ACC112 (cell line): ENCODE measurements at regions not wholly inside any gene's neighbourhood (a gene's known extent, or its start where the extent isn't known, plus 50 kb on each side); places are given as distances from the start of the nearest gene placed in this dataset.

Experiments
- H2AFZ ChIP-seq: fragments of 200-600 bp; sonication (generic); one replicate; pipeline ENCODE4 v1.6.0; 2017; ENCODE audit warnings: antibody characterized with exemption, low read length; ENCODE audit not compliant: unreplicated experiment
- H3K27ac ChIP-seq: fragments of 200-600 bp; sonication (generic); 2 replicates; pipeline ENCODE4 v1.5.1; 2014; ENCODE audit warnings: low read depth, mild to moderate bottlenecking, antibody characterized with exemption, low read length, moderate library complexity
- H3K27me3 ChIP-seq: fragments of 200-600 bp; sonication (generic); 2 replicates; pipeline ENCODE4 v1.6.1; 2014; ENCODE audit warnings: mild to moderate bottlenecking, antibody characterized with exemption, low read length, moderate library complexity, mixed read lengths; ENCODE audit not compliant: insufficient read depth
- H3K36me3 ChIP-seq: fragments of 200-600 bp; sonication (generic); 2 replicates; pipeline ENCODE4 v1.6.1; 2016; ENCODE audit warnings: mild to moderate bottlenecking, antibody characterized with exemption, low read length, moderate library complexity, mixed read lengths; ENCODE audit not compliant: insufficient read depth
- H3K4me1 ChIP-seq: fragments of 200-600 bp; sonication (generic); one replicate; pipeline ENCODE4 v1.6.1; 2016; ENCODE audit warnings: low read length, mixed read lengths; ENCODE audit not compliant: insufficient read depth, unreplicated experiment, control insufficient read depth
- H3K4me3 ChIP-seq: fragments of 200-600 bp; sonication (generic); 2 replicates; pipeline ENCODE4 v1.5.1; 2014; ENCODE audit warnings: mild to moderate bottlenecking, low read depth, low read length
- H3K79me2 ChIP-seq: fragments of 200-600 bp; sonication (generic); one replicate; pipeline ENCODE4 v1.6.0; 2016; ENCODE audit warnings: low read length; ENCODE audit not compliant: control insufficient read depth, unreplicated experiment, insufficient read depth

DNA sequence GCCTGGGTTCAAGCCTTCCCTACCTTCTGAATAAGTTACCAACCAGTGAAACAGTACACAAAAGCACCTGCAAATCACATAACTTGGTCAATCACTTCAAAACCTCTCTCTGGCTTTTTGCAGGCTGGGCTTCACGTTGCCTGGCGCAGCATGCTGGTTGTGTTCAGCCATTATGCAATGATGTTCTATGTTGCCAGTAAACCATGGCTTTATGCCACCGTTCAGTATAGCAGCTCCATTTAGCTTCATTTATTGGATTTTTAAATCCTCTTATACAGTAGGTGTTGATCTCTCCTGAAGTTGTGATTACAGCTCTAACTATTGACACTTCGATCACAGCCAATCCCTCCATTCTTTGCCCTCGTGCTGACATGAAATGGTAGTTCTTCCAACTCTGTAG lies 233.6 kb upstream of the PTBP2 start:
- H2AFZ ChIP-seq: no peak overlapping the region
- H3K79me2 ChIP-seq: no peaks in the 10 kb centered on the region
- H3K27ac ChIP-seq: no peak overlapping the region
- no peaks in the 10 kb centered on the region for H3K36me3 ChIP-seq
- peaks cover 14% of the 10 kb centered on the region for H3K4me1 ChIP-seq
- H3K4me3 ChIP-seq: no peak overlapping the region
- no peaks in the 10 kb centered on the region for H3K27me3 ChIP-seq

DNA sequence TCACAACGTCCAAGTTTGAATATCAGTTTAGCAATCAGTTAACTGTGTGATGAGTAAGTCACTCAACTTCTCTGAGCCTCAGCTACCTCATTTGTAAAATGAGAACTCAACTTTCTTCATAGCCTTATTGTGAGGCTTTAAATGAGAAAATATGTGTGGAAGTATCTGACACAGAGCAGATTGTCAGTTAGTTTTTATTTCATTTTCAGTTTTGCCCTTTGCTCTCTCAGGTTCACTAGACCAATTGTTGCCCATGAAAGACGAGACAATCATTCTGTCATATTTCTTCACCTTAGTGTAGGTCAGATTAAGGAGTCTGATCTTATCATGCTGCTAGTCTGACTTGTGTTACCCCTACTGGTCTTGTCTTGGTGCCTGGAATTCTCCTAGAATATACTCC lies 232.8 kb upstream of the PTBP2 start:
- H3K4me1 ChIP-seq: peaks cover 14% of the 10 kb centered on the region
- no peak overlapping the region for H2AFZ ChIP-seq
- no peaks in the 10 kb centered on the region for H3K27me3 ChIP-seq
- H3K4me3 ChIP-seq: no peak overlapping the region
- H3K79me2 ChIP-seq: no peaks in the 10 kb centered on the region
- H3K36me3 ChIP-seq: no peaks in the 10 kb centered on the region
- no peak overlapping the region for H3K27ac ChIP-seq

- Histone ChIP-seq H2AFZ (no peak overlapping the region), H3K27ac (no peak overlapping the region), H3K4me3 (no peak overlapping the region), H3K4me1 (peaks cover 10% of the 10 kb centered on the region), H3K79me2 (no peaks in the 10 kb centered on the region), H3K27me3 (no peaks in the 10 kb centered on the region), H3K36me3 (no peaks in the 10 kb centered on the region)
Observed at GRCh38 chr1:96492236-96492635, 229.3 kb upstream of the PTBP2 start.

- no peaks in the 10 kb centered on the region for H3K27me3 ChIP-seq
- no peaks in the 10 kb centered on the region for H3K36me3 ChIP-seq
- no peaks in the 10 kb centered on the region for H3K79me2 ChIP-seq
- H3K4me3 ChIP-seq: no peak overlapping the region
- H3K4me1 ChIP-seq: no peaks in the 10 kb centered on the region
- H3K27ac ChIP-seq: no peak overlapping the region
- no peak overlapping the region for H2AFZ ChIP-seq
Observed at GRCh38 chr1:96498744-96499340, 222.7 kb upstream of the PTBP2 start.

- Histone ChIP-seq H2AFZ (no peak overlapping the region), H3K36me3 (no peaks in the 10 kb centered on the region), H3K27me3 (no peaks in the 10 kb centered on the region), H3K27ac (no peak overlapping the region), H3K4me3 (no peak overlapping the region), H3K79me2 (no peaks in the 10 kb centered on the region), H3K4me1 (no peaks in the 10 kb centered on the region)
Observed at GRCh38 chr1:96508233-96508632, 213.4 kb upstream of the PTBP2 start.

DNA sequence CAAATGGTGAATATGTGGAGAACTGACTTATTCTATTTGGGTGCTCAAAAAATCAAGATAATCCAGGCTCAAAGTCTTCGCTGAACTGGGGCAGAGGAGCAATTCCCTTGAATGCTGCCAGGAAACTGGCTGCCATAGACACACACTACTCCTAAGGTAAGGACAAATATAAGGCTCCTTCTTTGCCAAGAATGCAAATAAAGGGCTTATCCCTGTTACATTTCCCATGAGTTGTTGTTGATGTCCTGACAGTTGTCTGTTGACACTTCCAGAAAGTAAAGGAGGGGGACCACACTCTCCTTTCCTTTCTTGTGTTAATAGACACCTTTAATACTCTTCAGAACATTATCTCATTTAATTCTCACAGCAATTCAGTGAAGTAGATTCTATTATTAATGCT lies 212.2 kb upstream of the PTBP2 start:
- Histone ChIP-seq H2AFZ (no peak overlapping the region), H3K4me3 (no peak overlapping the region), H3K36me3 (no peaks in the 10 kb centered on the region), H3K27ac (no peak overlapping the region), H3K79me2 (no peaks in the 10 kb centered on the region), H3K27me3 (no peaks in the 10 kb centered on the region), H3K4me1 (no peaks in the 10 kb centered on the region)

DNA sequence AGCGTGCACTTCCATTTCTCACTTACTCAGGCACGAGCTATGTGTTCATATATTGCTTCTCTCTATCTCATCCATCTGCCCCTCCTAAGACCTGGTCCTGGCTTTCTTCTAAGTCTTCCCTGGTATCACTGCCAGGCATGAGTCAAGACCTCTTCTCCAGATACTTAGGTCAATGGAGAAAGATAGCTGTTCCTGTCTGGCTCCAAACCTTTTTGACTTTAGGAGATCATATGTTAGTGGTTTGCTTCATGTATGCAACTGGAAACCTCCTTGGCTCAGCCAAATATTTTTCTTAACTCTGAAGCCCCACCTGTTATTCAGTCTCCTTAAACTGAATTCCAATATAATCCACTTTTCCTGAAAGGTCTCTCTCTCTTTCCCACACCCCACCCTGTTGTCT lies 211.6 kb upstream of the PTBP2 start:
- Histone ChIP-seq H3K4me1 (no peaks in the 10 kb centered on the region), H2AFZ (no peak overlapping the region), H3K27me3 (no peaks in the 10 kb centered on the region), H3K36me3 (no peaks in the 10 kb centered on the region), H3K4me3 (no peak overlapping the region), H3K79me2 (no peaks in the 10 kb centered on the region), H3K27ac (no peak overlapping the region)

GRCh38 chr1:96510391-96510790 lies 211.2 kb upstream of the PTBP2 start:
- Histone ChIP-seq H2AFZ (no peak overlapping the region), H3K27ac (no peak overlapping the region), H3K79me2 (no peaks in the 10 kb centered on the region), H3K4me3 (no peak overlapping the region), H3K27me3 (no peaks in the 10 kb centered on the region), H3K36me3 (no peaks in the 10 kb centered on the region), H3K4me1 (no peaks in the 10 kb centered on the region)

- Histone ChIP-seq H3K79me2 (no peaks in the 10 kb centered on the region), H3K4me1 (no peaks in the 10 kb centered on the region), H2AFZ (no peak overlapping the region), H3K27me3 (no peaks in the 10 kb centered on the region), H3K36me3 (no peaks in the 10 kb centered on the region), H3K4me3 (no peak overlapping the region), H3K27ac (no peak overlapping the region)
Observed at GRCh38 chr1:96510911-96511310, 210.7 kb upstream of the PTBP2 start.

DNA sequence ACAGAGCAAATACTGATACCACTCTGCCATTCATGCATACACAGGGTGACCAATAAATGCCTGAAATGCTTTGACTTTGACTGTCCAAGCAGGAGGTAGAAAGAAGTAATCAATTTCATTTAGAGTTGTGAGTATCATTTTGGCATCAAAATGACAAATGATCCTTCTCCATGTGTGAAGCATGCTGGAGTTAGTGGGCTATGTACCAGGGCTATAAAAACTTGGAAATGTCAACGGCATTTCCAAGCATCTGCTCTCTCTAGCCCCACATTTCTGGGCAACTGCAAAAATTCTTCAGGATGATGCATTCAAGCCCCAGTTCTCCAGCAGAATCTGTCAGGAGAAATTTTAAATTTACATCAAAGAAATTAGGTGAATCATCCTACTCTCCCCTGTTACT lies 208.4 kb upstream of the PTBP2 start:
- H3K27me3 ChIP-seq: no peaks in the 10 kb centered on the region
- H3K27ac ChIP-seq: no peak overlapping the region
- H3K79me2 ChIP-seq: no peaks in the 10 kb centered on the region
- H2AFZ ChIP-seq: no peak overlapping the region
- H3K4me3 ChIP-seq: no peak overlapping the region
- H3K4me1 ChIP-seq: no peaks in the 10 kb centered on the region
- no peaks in the 10 kb centered on the region for H3K36me3 ChIP-seq

- H3K27ac ChIP-seq: no peak overlapping the region
- no peak overlapping the region for H3K4me3 ChIP-seq
- H3K79me2 ChIP-seq: no peaks in the 10 kb centered on the region
- no peaks in the 10 kb centered on the region for H3K27me3 ChIP-seq
- no peak overlapping the region for H2AFZ ChIP-seq
- H3K36me3 ChIP-seq: no peaks in the 10 kb centered on the region
- H3K4me1 ChIP-seq: peaks cover 3% of the 10 kb centered on the region
Observed at GRCh38 chr1:96515430-96515829, 206.2 kb upstream of the PTBP2 start.
